Right lobe of liver (tissue), 4 donors: ENCODE measurements at regions not wholly inside any gene's neighbourhood (a gene's known extent, or its start where the extent isn't known, plus 50 kb on each side); places are given as distances from the start of the nearest gene placed in this dataset.

Experiments
- POLR2A ChIP-seq: fragments of 450-650 bp; IDR thresholded peaks from one replicate; pipeline ENCODE4 v1.6.1; 2017; ENCODE audit warnings: antibody characterized with exemption, mild to moderate bottlenecking
- TF ChIP-seq, protein P1 (sequence below), 4 donors: fragments of 200-600 bp in 3 of 4; fragments of 450-650 bp in 1 of 4; IDR thresholded peaks; one replicate each; pipeline versions ENCODE4 v1.5.1 to v1.8.0; 2016 to 2022; ENCODE audit warnings: antibody characterized with exemption in 4 of 4, mild to moderate bottlenecking in 2 of 4
- donor health status: DM: no; HTN: no; CAD: no.
- donor health status: DM: no; HTN: no; CAD: no.
- donor health status: DM: no; HTN: yes; CAD: no.

- TF ChIP-seq, protein P1, sequence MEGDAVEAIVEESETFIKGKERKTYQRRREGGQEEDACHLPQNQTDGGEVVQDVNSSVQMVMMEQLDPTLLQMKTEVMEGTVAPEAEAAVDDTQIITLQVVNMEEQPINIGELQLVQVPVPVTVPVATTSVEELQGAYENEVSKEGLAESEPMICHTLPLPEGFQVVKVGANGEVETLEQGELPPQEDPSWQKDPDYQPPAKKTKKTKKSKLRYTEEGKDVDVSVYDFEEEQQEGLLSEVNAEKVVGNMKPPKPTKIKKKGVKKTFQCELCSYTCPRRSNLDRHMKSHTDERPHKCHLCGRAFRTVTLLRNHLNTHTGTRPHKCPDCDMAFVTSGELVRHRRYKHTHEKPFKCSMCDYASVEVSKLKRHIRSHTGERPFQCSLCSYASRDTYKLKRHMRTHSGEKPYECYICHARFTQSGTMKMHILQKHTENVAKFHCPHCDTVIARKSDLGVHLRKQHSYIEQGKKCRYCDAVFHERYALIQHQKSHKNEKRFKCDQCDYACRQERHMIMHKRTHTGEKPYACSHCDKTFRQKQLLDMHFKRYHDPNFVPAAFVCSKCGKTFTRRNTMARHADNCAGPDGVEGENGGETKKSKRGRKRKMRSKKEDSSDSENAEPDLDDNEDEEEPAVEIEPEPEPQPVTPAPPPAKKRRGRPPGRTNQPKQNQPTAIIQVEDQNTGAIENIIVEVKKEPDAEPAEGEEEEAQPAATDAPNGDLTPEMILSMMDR (IDR thresholded peaks at IDR 0.05), result no peak
- TF ChIP-seq POLR2A, result no peak
Measured at GRCh38 chr3:181623924-181624694, 87.6 kb upstream of the SOX2 start.
